IMR-90 (cell line): ENCODE measurements at regions not wholly inside any gene's neighbourhood (a gene's known extent, or its start where the extent isn't known, plus 50 kb on each side); places are given as distances from the start of the nearest gene placed in this dataset.
"Not testable (repeated sequence)": the region's sequence is repeated elsewhere in the genome, so short reads cannot be mapped to it uniquely, and the experiment has no call there.

ENCODE experiments used
- BHLHE40 ChIP-seq: fragments of 150-350 bp; IDR thresholded peaks from 2 replicates; pipeline ENCODE4 v1.6.1; 2016; ENCODE audit warnings: mild to moderate bottlenecking, low read depth, low read length
- CEBPB ChIP-seq: IDR thresholded peaks from 2 replicates; pipeline ENCODE4 v1.6.1; 2012; ENCODE audit warnings: low read depth, low read length, improper control_type of control experiment
- CHD1 ChIP-seq: IDR thresholded peaks from 2 replicates; pipeline ENCODE4 v1.6.1; 2012; ENCODE audit warnings: low read depth, low read length, improper control_type of control experiment
- CTCF ChIP-seq: conservative IDR thresholded peaks from 2 replicates; pipeline ENCODE4 v1.5.1; 2012; ENCODE audit warnings: mild to moderate bottlenecking, low read depth, low read length, improper control_type of control experiment
- FOS ChIP-seq: fragments of 150-350 bp; IDR thresholded peaks from 2 replicates; pipeline ENCODE4 v1.6.1; 2016; ENCODE audit warnings: low read depth, low read length
- MAFK ChIP-seq: IDR thresholded peaks from 2 replicates; pipeline ENCODE4 v1.6.1; 2012; ENCODE audit warnings: low read depth, low read length, improper control_type of control experiment
- MXI1 ChIP-seq: IDR thresholded peaks from 2 replicates; pipeline ENCODE4 v1.6.1; 2012; ENCODE audit warnings: low read depth, mild to moderate bottlenecking, low read length, moderate library complexity, borderline replicate concordance
- NFE2L2 ChIP-seq: fragments of 150-350 bp; IDR thresholded peaks from 2 replicates; pipeline ENCODE4 v1.6.1; 2016; ENCODE audit warnings: low read depth, mild to moderate bottlenecking, low read length
- POLR2A ChIP-seq: IDR thresholded peaks from 2 replicates; pipeline ENCODE4 v1.6.1; 2012; ENCODE audit warnings: mild to moderate bottlenecking, low read depth, low read length
- RAD21 ChIP-seq: IDR thresholded peaks from 2 replicates; pipeline ENCODE4 v1.6.1; 2012; ENCODE audit warnings: low read length, improper control_type of control experiment
- RCOR1 ChIP-seq: IDR thresholded peaks from 2 replicates; pipeline ENCODE4 v1.6.1; 2012; ENCODE audit warnings: mild to moderate bottlenecking, low read length, improper control_type of control experiment; ENCODE audit not compliant: insufficient replicate concordance
- SMC3 ChIP-seq: fragments of 150-350 bp; IDR thresholded peaks from 2 replicates; pipeline ENCODE4 v1.6.1; 2016; ENCODE audit warnings: low read depth, mild to moderate bottlenecking, antibody characterized with exemption, low read length, moderate library complexity
- USF2 ChIP-seq: fragments of 150-350 bp; IDR thresholded peaks from 2 replicates; pipeline ENCODE4 v1.6.1; 2017; ENCODE audit warnings: mild to moderate bottlenecking, antibody characterized with exemption, low read length, low read depth

GRCh38 chrX:114041470-114041869 lies 542.4 kb upstream of the HTR2C start:
- not testable (repeated sequence) for TF ChIP-seq CTCF, RAD21, MXI1, MAFK, POLR2A, FOS, SMC3, CEBPB, USF2, RCOR1, CHD1, NFE2L2, BHLHE40
